ENCODE measurements at regions not wholly inside any gene's neighbourhood (a gene's known extent, or its start where the extent isn't known, plus 50 kb on each side); places are given as distances from the start of the nearest gene placed in this dataset.

GRCh38 chr3:106294121-106294520 lies 425.3 kb upstream of the CBLB start:
- H3K4me3 ChIP-seq (ENCODE audit: low read depth, low read length) = no peak overlapping the region

GRCh38 chr3:106296062-106296461 lies 427.2 kb upstream of the CBLB start:
- no peak for TF ChIP-seq CTCF (IDR thresholded peaks at IDR 0.05; ENCODE audit: insufficient read depth, low read length, missing control alignments)
- POLR2A ChIA-PET = no interaction called here
- CTCF ChIA-PET = interaction anchor here (1.9 kb wide), 1 partner anchor 13 kb away, joined by 7 read pairs; no protein-coding TSS in a partner anchor
- no peak overlapping the region for H3K4me3 ChIP-seq (ENCODE audit: low read depth, low read length)
- DNase-seq (ENCODE audit: low read depth, low spot score) = no peak

More at GRCh38 chr3:106294121-106294520, 425.3 kb upstream of the CBLB start:
- POLR2A ChIA-PET = no interaction called here
- CTCF ChIA-PET = interaction anchor here (1.9 kb wide), 1 partner anchor 11 kb away, joined by 7 read pairs; no protein-coding TSS in a partner anchor
- DNase-seq (ENCODE audit: low read depth, low spot score) = no peak
- TF ChIP-seq CTCF (IDR thresholded peaks at IDR 0.05; ENCODE audit: insufficient read depth, low read length, missing control alignments) = no peak

GRCh38 chr3:106299300-106300098 lies 430.7 kb upstream of the CBLB start:
- ChIA-PET POLR2A (no interaction called here), CTCF (interaction anchor here (0.9 kb wide), 1 partner anchor 310 kb away, joined by 4 read pairs; no protein-coding TSS in a partner anchor)
- no peak overlapping the region for H3K4me3 ChIP-seq (ENCODE audit: low read depth, low read length)
- TF ChIP-seq CTCF (IDR thresholded peaks at IDR 0.05; ENCODE audit: insufficient read depth, low read length, missing control alignments) = no peak
- no peak for DNase-seq (ENCODE audit: low read depth, low spot score)

- DNase-seq (ENCODE audit: low read depth, low spot score) = no peak
- POLR2A ChIA-PET = no interaction called here
- CTCF ChIA-PET = no interaction called here
- no peak overlapping the region for H3K4me3 ChIP-seq (ENCODE audit: low read depth, low read length)
- no peak for TF ChIP-seq CTCF (IDR thresholded peaks at IDR 0.05; ENCODE audit: insufficient read depth, low read length, missing control alignments)
Measured at GRCh38 chr3:106302451-106303221, 433.8 kb upstream of the CBLB start.

GRCh38 chr3:106303766-106304165 lies 435.0 kb upstream of the CBLB start:
- no peak for TF ChIP-seq CTCF (IDR thresholded peaks at IDR 0.05; ENCODE audit: insufficient read depth, low read length, missing control alignments)

GRCh38 chr3:106305127-106305526 lies 436.3 kb upstream of the CBLB start:
- ChIA-PET CTCF (no interaction called here), POLR2A (no interaction called here)
- no peak for DNase-seq (ENCODE audit: low read depth, low spot score)
- no peak overlapping the region for H3K4me3 ChIP-seq (ENCODE audit: low read depth, low read length)
- no peak for TF ChIP-seq CTCF (IDR thresholded peaks at IDR 0.05; ENCODE audit: insufficient read depth, low read length, missing control alignments)

More at GRCh38 chr3:106303766-106304165, 435.0 kb upstream of the CBLB start:
- ChIA-PET POLR2A (no interaction called here), CTCF (no interaction called here)
- no peak for DNase-seq (ENCODE audit: low read depth, low spot score)
- H3K4me3 ChIP-seq (ENCODE audit: low read depth, low read length) = no peak overlapping the region

All from AG04449 (cell line).